ENCODE measurements at regions not wholly inside any gene's neighbourhood (a gene's known extent, or its start where the extent isn't known, plus 50 kb on each side); places are given as distances from the start of the nearest gene placed in this dataset.
"Not testable (repeated sequence)": the region's sequence is repeated elsewhere in the genome, so short reads cannot be mapped to it uniquely, and the experiment has no call there.

DNA sequence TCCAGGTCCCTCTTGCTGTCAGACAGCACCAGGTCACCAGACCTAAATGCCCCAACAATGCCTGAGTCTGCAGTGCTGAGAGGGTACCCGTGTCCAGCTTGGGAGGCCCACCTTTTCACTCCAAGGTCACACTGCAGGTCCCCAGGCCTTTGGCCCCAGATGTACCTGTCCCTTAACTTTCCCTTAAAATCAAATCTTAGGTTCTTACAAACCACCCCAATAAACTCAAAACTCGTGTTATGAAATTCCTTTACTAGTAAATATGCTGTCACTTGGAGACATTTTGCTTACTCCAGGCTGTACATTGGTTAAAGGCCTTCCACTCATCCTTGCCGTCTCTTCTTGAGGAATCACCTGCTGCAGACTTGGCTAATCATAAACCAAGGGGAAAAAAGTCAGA is 165.7 kb upstream of the RREB1 start:
- no peak for DNase-seq (ENCODE audit: low read depth in 2 of 2)

GRCh38 chr6:6942831-6943230 is 164.9 kb upstream of the RREB1 start:
- no peak for DNase-seq (ENCODE audit: low read depth in 2 of 2)

- no peak for DNase-seq (ENCODE audit: low read depth in 2 of 2)
Observed at GRCh38 chr6:6943421-6943820, 164.3 kb upstream of the RREB1 start.

DNA sequence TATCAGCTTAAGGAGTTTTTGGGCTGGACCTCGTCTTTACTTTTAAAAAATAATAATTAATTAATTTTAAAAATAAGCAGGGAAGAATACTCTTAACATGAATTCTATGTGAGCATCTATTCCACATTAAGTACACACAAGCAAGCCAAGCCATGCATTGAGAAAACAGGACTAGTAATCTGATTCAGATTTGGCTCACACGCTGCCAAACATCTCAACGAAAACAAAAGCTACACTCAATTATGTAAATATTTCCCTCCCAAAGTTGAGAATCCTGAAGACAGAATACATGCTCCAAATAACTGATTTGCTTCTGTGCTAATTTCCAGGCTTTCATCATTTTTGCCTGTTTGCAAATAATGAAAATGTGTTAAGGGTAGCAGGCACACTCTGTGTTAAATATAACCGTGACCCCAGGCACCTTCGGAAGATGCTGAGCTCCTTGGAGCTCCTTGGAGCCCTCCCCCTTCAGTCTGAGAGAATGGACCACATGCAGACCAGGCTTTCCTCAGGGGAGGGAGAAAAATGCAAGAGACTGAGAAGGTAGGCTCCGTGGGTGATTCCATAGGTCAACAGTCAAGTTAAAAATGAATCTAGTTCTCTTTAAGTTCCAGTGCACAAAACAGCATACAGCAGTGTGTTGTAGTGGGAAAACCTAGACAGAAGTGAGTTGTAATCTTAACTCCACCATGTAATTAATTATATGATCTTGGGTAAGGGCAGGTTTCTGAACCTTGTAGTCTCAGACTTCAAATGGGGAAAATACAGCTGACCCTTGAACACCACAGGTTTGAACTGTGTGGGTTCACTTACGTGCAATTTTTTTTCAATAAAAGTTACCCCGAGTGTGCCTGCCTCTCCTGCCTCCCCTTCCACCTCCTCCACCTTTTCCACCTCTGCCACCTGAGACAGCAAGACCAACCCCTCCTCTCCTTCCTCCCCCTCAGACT is 161.3 kb upstream of the RREB1 start:
- no peak for DNase-seq (ENCODE audit: low read depth in 2 of 2)

DNA sequence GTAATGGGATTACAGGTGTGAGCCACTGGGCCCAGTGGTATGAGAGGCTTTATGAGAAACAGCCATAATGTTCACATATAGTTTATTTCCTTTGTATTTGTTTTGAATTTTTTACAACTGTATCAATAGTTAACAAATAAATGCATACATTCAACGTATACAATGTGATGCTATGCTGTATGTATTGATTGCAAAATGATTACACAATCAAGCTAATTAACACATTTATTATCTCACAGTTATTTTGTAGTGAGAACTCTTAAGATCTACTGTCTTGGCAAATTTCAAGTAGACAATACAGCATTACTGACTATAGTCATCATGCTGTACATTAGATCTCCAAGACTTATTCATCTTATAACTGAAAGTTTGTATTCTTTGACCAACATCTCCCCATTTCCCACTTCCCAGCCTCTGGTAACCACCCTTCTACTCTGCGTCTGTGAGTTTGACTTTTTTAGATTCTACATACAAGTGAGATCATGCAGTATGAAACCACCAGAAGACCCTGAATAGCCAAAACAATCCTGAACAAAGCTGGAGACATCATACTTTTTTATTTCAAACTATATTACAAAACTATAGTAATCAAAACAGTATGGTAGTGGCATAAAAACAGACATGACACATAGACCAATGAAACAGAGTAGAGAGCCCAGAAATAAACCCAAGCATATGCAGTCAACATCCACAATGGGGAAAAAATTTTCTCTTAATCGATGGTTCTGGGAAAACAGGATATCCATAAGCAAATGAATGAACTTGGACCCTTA is 157.2 kb upstream of the RREB1 start:
- no peak for DNase-seq (ENCODE audit: low read depth in 2 of 2)

DNA sequence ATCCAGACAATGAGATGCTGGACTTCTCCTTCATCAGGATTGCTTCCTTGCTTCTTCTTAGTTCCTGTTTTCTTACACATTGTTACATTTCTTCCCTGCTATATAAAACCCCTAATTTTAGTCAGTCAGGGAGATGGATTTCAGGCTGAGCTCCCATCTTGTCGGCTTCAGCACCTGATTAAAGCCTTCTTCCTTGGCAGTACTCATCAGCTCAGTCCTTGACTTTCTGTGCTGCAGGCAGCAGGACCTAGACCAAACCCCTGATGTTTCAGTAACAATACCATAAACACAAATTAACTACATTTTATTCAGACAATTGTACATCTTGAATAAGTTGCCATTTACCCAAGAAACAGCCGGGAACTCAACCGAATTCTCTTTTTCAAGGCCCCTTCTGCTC is 156.4 kb upstream of the RREB1 start:
- DNase-seq (ENCODE audit: low read depth in 2 of 2) = no peak

DNA sequence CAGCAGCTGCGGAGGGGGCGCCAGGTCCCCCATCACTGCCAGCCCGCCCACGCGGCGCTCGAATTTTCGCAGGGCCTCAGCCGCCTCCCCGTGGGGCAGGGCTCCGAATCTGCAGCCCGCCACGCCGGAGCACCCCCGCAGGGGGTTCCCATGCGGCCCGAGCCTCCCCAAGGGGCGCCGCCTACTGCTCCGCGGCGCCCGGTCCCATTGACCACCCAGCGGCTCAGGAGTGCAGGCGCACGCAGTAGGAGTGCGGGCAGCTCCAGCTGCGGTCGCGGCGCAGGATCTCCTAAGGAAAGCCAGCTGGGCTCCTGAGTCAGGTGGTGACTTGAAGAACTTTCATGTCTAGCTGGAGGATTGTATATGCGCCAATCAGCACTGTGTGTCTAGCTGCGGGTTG is 155.3 kb upstream of the RREB1 start:
- DNase-seq (ENCODE audit: low read depth in 2 of 2) = no peak

GRCh38 chr6:6952927-6953326 is 154.8 kb upstream of the RREB1 start:
- DNase-seq (ENCODE audit: low read depth in 2 of 2) = not testable (repeated sequence)

DNA sequence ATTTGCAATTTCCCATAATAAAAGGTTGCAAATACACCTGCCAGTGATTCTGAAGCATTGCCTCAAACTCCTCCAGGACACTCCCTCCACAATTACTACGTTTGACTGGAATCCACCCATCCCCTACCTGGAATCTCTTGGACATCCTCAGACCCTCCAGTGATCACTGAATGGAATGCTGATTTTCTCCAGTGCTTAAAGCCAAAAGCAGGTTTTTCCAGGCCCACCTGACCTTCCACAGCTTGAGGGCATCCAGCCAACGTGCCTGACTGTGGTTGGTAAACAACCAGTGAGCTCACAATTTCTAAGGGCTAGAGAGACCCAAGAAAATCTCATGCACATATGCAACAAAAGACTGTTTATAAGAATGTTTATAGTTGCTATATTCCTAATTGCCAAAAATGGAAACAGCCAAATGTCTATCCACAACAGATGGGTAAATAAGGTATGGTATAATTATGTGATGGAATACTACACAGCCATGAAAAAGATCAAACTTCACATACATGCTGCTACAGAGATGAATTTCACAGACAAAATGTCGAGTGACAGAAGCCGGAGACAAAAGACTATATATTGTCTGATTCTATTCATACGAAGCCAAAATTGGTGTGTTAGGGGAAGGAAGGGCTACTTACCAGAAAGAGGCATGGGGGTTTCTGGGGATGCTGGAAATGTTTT is 147.1 kb upstream of the RREB1 start:
- DNase-seq (ENCODE audit: low read depth in 2 of 2) = no peak

DNA sequence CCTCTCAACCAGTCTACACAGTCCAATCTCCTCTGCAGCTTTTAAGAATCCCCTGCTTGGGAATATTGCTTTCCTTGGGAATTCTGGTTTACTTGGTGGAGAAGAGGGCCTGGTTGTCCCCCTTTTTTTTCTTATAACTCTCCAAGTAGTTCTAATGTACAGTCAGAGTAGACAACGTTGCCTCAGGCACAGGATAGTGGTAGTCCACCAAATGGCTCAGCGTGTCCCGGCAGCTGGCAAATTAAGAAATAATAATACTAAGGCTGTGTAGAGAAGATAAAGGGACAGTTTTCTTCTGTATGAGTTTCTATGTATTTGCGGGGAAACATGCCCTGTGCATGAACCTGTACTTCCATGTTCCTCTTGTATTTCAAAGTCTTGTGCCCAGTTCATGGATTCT is 145.7 kb upstream of the RREB1 start:
- DNase-seq (ENCODE audit: low read depth in 2 of 2) = no peak

DNA sequence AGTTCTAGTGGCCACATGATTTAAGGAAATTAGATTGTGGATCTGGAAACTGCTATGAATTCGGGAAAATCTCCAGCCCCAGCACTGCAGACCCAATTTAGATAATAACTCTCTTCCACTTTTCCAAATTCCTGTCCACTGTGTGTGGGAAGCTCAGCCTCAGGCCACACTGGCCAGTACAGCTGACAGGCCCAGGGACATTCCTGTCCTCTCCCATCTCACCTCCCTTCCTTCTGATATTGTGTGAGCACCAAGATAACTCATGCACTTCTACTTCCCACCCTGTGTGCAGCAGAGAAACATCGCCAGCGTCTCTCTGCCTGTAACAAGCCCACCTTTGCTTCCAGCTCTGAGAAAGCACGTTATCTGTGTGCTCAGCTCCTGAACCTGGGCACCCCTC is 145.1 kb upstream of the RREB1 start:
- no peak for DNase-seq (ENCODE audit: low read depth in 2 of 2)

DNA sequence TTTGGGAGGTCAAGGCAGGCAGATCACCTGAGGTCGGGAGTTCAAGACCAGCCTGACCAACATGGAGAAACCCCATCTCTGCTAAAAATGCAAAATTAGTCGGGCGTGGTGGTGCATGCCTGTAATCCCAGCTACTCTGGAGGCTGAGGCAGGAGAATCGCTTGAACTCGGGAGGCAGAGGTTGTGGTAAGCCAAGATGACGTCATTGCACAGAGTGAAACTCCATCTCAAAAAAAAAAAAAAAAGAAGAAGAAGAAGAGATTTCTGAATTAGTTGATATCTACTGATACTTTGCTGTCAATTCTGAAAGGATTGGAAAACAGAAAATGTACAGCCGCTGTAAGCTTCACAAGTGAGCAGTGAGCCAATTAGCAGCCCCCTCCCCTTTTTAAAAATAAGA is 144.4 kb upstream of the RREB1 start:
- not testable (repeated sequence) for DNase-seq (ENCODE audit: low read depth in 2 of 2)

- DNase-seq (ENCODE audit: low read depth in 2 of 2) = no peak
Observed at GRCh38 chr6:6964675-6965074, 143.1 kb upstream of the RREB1 start.

- no peak for DNase-seq (ENCODE audit: low read depth in 2 of 2)
Observed at GRCh38 chr6:6966127-6966526, 141.6 kb upstream of the RREB1 start.

GRCh38 chr6:6966569-6966968 is 141.2 kb upstream of the RREB1 start:
- no peak for DNase-seq (ENCODE audit: low read depth in 2 of 2)

DNA sequence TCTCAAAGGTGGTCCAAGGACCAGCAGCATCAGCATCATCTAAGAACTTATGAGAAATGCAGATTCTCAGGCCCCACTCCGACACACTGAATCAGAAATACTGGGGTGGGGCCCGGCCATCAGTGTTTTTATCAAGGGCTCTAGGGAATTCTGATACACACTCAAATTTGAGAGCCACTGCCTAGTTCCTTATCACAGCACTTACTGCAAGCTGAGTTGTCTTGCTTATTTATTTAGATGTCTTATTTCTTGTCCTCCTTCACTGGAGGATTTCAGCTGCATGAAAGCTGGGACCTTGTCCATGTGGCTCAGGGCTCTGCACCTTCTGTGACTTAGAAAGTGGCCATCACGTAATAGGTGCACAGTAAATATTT is 139.4 kb upstream of the RREB1 start:
- no peak for DNase-seq (ENCODE audit: low read depth in 2 of 2)

DNA sequence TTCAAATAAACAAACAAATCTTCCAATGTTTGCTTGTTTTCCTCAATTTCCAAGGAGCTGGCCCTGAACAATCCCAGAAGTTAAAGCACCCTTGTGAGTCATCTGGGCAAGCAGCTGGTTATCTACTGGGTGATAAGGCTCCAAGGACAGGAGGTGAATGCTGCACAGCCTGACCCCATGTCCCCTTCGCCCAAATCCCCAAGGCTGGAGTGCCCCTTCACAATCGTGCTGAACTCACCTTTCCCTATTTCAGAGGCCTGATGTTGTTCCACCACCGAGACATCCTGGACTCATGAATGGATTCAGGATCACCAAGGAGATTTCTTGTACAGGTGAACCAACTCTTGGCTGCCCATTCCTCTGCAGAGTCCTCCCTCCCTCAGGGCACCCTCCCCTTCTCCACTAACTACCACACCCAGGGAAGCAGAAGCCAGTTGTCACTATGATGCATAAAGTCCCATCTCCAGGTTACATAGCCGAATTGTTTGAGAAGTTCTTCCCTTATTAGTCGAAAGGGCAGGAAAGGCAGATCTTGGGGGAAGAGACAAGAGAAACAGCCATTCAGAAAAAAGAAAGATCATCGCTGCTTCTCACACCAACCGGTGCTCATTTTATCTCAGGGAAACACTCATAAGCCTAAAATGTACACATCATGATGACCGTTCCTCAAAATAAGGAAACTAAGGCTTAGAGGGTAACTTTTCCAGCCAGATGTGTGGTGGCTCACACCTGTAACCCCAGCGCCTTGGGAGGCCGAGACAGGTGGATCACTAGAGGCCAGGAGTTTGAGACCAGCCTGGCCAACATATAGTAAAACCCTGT is 138.8 kb upstream of the RREB1 start:
- DNase-seq (ENCODE audit: low read depth in 2 of 2) = no peak

GRCh38 chr6:6969761-6970223 is 138.0 kb upstream of the RREB1 start:
- no peak for DNase-seq (ENCODE audit: low read depth in 2 of 2)

DNA sequence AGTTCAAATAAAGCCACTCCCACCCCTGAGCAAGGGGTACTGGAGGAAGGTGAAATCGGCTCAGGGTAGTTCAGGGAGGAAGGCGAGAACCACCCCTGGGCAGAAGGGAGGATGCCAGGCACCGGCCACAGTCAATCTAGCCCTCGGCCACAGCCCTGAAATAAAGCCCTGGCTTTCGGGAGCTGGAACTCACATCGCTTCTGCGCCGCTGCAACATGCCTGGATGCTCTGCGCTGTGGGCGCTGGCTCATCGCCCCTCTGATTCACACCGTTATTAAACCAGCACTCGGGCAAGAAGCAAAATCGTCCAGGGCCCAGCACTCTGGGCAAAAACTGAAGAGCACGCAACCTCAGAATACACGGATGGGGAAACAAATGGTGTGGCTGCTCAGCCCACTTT is 136.9 kb upstream of the RREB1 start:
- no peak for DNase-seq (ENCODE audit: low read depth in 2 of 2)

GRCh38 chr6:6971369-6971768 is 136.4 kb upstream of the RREB1 start:
- DNase-seq (ENCODE audit: low read depth in 2 of 2) = no peak

- peak; percentile 14 to 21 for DNase-seq (ENCODE audit: low read depth in 2 of 2)
Observed at GRCh38 chr6:6972456-6972855, 135.3 kb upstream of the RREB1 start.

DNA sequence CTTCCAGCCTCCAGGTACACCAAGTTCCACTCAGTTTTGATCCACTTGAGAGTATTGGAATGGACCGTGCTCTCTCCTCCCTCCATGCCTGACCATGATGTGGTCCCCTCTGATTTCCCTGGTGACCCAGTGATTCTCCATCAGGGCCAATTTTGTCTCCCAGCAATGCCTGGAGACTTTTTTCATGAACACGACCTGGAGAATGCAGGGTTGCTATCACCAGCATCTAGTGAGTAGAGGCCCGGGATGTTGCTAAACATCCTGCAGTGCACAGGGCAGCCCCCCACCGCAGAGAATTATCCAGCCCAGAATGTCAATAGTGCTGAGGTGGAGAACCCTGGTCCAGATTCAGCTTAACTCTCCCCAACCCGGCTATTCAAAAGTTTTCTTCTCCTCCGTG is 134.0 kb upstream of the RREB1 start:
- DNase-seq (ENCODE audit: low read depth in 2 of 2) = no peak

All from fibroblast of skin of left biceps (primary cell).